ENCODE measurements at regions not wholly inside any gene's neighbourhood (a gene's known extent, or its start where the extent isn't known, plus 50 kb on each side); places are given as distances from the start of the nearest gene placed in this dataset.
"Not testable (repeated sequence)": the region's sequence is repeated elsewhere in the genome, so short reads cannot be mapped to it uniquely, and the experiment has no call there.

DNA sequence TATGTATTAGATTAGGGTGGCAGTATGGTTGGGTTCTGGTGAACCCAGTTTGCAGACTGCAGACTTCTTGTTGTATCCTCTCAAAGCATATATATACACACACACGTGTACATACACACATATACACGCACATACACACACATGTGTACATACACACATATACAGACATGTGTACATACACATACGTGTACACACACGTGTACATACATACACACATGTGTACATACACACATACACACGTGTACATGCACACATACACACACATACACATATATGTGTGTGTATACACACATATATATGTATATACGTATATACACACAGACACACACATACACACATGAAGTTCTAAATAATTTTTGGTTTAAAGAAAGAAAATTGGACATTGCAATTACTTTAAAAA is 780.2 kb downstream of the FLRT2 start:
- no peak for DNase-seq

DNA sequence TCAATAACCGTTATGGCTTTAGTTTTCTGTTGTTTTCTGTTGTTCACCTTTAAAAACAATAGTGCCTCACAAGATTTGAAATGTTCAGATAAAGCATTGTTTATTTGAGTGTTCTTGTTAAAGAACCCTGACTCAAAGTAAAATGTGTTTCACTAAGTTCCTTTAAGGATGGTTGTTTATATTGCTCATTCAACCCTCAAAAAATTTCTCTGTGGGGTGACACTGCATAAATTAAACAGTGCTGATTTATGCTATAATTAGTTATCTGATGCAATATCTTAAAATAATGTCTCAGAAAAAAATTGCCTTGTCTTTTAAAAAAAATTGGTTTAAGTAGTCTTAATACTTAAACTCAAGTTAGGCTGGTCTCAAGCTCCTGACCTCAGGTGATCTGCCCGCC is 775.1 kb downstream of the FLRT2 start:
- DNase-seq = peak; percentile 12

DNA sequence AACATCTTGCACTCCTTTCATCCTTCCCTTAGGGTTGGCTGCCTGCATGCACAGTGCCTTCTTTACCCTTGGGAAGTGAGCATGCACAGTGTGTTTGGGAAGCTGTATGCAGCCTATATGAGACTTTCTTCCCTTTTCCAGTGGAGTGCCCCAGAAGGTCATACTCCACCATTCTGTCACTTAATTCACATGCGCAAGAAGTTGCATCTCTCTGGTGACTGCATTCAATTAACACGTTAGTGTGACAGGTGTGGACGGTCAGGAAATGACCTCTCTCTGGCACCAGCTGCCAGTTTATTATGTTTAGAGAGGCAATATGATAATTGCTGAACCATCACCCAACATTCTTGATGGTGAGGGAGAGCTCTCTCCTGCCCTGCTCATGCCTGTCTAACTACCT is 770.0 kb downstream of the FLRT2 start:
- no peak for DNase-seq

DNA sequence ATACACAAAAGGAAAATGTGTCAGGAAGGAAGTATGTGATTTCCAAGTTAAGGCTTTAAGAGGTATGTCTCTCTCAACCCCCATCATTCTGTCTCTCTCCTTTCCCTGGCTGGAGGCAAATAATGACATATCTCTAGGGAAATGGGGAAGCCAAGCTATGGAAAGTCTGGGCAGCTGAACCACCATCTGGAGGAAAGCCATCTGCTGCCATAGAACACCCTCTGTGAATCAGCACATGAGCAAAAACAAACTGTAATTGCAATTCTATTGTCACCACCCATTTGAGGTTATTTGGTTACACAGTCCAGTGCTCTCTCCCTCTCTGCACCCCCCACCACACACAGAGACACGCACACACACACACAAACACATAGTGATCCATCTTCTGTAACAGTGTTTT is 766.2 kb downstream of the FLRT2 start:
- DNase-seq = peak; percentile 95

DNA sequence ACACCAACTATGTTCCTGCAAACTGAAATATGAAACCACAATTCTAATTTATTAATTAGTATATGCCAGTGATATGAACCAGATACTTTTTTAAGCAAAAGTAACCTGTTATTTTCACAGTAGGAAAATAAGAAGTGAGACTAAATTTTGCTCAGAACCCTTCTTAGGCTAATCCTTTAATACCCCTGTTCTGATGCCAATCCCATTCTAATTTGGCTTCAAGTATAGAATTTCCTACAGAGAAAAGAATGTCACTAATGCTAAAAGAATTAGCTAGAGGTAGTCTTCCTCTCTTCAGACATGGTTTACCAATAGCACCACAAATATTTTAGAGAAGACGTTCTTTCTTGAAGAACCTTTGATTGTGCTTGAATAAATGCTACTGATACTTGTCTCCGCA is 758.4 kb downstream of the FLRT2 start:
- DNase-seq = no peak

DNA sequence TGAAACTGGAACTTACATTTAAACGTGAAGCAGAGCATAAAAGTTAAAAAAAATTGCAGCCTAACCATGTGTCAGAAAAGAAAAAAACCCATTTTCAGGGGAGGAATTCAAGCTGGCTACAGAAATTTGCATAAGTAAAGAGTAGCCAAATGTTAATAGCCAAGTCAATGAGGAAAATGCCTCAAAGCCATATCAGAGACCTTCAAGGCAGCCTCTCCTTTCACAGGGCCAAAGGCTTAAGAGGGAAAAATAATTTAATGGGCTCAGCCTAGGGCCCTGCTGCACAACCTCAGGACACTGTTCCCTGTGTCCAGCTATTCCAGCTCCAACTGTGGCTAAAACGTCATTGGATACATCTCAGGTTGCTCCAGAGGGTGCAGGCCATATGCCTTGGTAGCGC is 749.5 kb downstream of the FLRT2 start:
- no peak for DNase-seq

DNA sequence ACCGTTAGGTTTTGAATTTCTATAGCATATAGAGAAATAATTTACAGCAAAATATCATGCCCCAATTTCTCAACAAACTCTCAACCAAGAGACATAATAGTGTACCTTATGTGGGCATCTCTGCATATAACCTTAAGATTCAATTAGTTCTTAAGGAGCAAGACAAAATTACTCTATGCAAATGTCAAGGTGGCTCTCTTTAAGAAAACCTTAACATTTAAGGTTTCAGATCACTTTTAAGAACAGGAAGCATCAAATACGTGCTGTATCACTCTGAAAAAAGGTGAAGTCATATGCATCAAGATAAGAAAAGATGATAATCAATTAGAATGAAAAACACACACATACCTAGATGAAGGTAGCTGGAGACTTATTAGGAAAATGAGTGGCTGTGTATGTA is 728.0 kb downstream of the FLRT2 start:
- no peak for DNase-seq

DNA sequence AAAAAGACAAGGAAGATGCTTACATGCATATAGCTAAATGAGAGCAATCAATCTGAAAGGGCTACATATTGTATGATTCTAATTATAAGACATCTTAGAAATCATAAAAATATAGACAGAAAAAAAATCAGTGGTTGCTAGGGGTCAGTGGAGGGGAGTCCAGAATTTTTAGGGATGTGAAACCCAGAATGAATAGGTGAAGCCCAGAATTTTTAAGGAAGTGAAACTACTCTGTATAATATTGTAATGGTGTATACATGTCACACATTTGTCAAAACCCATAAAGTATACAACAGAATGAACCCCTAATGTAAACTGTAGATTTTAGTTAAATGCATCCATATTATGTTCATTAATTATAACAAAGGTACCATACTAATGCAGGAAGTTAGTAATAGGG is 713.2 kb downstream of the FLRT2 start:
- DNase-seq = no peak

DNA sequence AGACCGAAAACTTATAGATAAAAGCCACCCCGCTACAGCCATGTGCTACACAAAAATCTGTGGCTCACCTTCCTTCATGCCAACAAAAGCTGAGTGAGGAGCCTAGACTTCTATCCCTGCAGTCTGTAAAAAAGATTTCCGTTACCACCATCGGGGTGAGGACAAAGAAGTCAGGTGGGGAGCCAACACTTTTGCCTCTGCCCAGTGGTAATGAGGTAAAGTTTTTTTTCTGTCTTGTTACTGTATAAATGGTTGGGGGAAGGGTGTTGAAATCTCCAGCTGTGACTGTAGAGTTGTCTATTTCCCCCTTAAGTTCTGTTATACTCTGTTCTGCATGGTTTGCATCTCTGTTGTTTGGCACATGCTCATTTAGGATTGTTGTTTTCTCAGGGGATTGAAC is 707.8 kb downstream of the FLRT2 start:
- DNase-seq = no peak

DNA sequence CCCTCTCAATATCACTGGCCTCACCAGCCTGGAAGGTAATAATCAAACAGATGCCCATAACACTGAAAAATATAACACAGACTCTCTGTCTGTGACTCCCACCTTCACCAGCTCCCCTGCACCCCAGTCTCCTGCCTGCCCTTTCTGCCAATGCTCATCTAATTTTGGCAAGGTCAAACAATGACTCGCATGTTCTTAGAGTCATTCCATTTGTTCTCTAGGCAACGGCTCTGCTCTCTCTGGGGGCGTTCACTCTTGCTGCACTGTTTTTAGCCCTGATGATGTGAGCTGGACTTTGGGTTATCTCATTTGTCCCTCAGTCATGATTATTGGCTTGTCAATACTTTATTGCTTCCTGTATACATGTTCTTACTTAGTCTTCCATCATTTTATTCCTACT is 691.8 kb downstream of the FLRT2 start:
- DNase-seq = peak; percentile 19

DNA sequence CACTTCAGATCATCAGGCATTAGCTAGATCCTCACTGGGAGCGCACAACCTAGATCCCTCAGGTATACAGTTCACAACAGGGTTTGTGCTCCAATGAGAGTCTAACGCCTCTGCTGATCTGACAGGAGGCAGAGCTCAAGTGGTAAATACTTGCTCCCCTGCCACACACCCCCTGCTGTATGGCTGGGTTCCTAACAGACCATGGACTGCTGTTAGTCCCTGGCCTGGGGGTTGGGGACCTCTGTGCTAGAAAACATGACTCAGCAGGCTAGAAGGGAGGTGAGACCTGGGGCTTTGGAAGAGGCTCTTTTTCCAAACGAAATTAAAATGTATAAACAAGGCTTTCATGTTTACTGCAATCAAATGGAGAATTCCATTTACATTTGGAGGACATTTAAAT is 691.1 kb downstream of the FLRT2 start:
- DNase-seq = peak; percentile 15

DNA sequence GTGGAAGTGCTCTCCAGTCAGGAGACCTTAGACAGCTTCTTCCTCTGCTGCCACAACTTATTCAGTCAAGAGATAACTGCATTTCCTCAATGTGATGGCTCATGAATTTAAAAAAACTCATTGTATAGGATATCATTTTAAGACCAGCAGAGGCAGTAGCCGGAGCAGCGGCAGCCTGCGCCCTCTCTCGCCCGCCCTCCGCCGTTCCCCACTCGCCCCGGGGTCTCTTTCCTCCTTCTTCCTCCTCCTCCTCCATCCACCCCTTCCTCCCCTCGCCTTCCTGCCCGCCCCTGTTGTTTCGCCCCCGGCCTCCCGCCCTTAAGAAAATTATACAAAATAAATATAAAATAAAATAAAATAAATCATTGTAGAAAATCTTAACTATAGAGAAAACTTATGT is 687.6 kb downstream of the FLRT2 start:
- no peak for DNase-seq

DNA sequence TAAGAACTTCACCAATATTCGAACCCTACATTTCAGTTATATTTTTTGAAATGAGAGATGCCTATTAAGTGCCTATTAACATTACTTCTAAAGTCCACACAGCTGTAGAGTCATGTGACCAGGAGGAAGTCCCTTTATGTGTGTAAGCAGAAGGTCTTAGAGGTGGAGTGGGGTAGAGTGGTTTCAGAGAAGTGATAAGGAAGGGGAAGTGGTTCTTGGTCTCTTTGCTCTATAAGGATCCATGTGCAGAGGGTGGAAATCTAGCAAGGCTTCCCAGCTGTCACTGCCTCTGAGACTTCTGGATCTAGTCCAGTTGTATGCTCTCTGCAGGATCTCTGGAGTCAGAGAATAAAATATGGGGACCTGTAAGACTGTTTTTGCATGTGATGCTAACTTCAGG is 673.9 kb downstream of the FLRT2 start:
- no peak for DNase-seq

DNA sequence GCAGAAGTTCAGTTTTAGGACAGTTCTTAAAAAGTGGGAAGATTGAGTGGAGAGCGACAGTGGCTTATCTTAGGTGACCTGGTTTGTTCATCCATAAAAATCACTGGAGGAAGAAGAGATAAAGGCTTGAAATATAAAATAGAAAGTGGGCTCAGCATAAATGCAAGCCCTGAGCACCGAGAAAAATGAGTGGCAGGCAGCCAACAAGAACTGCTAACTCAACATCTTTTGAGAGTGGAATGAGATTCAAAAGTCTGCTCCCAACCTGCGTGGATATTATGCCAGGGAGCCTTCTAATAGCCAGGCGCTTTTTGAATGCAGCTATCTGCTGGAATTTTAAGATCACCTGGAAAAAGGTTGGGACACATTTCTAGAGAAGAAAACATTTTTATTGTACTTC is 666.5 kb downstream of the FLRT2 start:
- peak; percentile 20 for DNase-seq

DNA sequence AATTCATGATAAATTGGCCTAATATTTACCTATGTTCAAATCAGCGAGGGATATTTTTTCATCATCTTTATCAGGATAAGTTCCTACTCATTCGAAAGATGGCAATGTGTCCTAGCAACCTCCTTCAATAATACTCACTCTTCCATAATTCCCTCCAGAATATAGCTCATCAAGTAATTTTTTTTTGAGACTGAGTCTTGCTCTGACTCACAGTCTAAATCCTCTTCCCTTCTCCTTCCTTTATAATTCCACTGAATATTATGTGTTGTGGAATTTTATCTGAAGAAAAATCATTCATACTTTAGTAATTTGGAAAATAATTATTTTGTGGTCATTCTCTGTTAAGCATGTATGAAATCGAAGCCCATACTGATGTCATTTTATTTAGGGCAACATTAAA is 663.8 kb downstream of the FLRT2 start:
- DNase-seq = peak; percentile 16

DNA sequence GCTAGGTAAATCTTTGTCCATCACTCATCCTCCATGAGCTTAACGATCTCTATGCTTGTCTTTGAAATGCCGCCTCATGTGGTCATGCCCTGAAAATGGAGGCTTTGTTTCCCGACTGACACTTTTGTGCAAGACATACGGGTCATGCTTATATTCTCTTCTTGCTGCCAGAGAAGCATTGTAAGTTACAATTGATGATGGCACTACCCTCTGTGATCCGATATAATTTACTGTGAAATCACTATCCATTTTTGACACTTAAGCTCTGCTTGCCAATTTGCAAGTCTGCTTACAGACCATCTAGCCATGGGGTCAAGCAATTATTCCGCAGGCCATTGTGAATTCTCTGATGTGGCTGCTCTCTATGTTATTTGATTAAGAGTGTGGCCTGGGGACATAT is 650.0 kb downstream of the FLRT2 start:
- DNase-seq = no peak

DNA sequence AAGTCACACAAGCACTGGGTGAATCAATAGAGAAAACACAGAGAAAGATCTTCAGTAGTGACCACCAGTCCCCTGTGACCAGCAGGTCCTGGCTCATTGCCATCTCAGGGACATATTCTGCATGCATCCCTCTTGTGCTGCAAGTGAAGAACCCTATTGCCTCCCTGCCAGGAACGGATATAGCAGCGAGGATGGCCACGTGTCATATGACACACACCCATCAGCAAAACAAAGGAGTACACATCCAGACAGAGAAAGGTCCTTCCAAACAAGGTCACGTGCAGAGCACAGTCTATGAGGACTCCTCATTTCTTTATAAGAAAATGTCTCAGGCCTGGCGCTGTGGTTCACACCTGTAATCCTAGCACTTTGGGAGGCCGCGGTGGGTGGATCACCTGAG is 638.4 kb downstream of the FLRT2 start:
- no peak for DNase-seq

DNA sequence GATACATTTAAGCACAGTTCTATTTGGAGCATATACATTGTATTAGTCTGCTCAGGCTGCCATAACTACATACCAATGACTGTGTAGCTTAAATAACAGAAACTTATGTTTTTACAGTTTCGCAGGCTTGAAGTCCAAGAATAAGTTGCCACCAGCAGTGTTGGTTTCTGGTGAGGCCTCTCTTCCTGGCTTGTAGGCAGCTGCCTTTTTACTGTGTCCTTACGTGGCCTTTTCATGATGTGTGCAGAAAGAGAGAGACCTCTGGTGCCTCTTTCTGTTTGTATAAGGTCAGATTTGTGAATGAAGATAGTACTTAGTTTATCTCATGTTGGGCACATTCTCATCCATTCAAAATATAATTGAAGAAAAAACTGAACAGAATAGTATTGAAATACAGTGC is 636.6 kb downstream of the FLRT2 start:
- DNase-seq = no peak

DNA sequence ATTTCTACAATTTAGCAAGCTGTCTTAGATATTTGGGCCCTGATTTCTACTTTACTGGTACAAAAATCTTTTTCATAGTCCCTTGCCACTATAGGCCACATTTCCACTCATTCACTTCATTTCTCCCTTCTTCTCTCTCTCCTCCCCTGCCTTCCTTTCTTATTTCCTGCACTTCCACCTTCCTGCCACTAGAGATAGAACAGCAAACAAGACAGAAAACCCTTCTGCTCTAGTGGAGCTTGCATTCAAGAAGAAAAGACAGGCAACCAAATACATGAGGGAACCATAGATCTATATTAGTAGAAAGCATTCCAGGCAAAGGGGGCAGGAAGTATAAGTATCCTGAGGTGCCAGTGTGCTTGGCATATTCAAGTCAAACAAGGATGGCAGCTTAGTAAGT is 623.5 kb downstream of the FLRT2 start:
- peak; percentile 0 for DNase-seq

DNA sequence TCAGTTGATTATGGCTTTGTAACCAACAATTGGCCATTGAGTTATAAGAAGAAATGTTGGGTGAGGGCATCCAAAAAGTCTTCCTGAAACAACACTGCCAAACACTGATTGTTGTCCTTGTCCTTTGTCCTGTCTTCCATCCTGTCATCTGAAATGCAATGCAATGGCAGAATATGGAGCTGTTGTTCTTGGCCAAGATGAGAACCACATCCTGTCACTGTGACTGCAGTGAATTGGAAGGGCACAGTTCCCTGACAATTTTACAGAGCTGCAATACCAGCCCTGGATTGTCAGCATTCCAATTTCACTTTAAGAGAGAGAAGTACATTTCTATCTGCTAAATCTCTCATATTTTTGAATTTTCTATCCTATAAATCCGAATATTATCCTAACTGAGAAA is 613.3 kb downstream of the FLRT2 start:
- no peak for DNase-seq

DNA sequence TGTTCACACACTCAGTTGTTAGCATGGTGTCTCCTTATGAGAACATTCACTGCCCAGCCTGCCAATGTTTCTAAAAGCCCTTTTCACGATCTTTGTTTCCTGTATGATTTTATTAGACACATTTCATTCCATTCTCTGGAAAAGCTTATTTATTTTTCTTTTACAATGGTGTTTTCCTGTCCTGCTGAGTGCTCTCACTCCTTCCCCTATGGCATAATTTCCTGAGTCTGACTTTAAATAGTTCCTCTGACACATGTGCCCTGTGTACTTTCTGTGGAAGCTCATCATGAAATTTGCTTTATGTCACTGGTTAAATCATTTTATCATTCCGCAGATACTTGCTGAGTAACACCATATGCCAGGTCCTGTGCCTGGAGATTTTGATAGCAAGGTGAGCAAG is 612.0 kb downstream of the FLRT2 start:
- DNase-seq = no peak

DNA sequence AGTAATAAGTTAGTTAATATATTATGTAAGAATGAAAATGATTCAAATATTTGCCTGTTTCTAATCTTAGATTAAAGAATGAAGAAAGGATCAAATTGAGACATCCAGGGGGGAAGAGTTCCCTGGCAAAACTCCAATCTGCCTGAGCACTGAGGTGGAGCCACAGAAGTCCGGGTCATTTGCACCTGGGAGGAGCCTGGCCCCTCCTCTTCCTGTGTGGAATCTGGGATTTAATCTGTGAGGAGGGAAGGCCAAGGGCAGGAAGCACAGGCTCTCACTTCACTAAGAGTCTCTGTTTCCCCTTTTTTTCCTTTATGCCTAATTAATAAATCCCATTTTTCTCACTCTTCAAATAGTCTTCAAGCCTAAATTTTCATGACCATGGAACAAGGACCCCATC is 599.5 kb downstream of the FLRT2 start:
- no peak for DNase-seq

DNA sequence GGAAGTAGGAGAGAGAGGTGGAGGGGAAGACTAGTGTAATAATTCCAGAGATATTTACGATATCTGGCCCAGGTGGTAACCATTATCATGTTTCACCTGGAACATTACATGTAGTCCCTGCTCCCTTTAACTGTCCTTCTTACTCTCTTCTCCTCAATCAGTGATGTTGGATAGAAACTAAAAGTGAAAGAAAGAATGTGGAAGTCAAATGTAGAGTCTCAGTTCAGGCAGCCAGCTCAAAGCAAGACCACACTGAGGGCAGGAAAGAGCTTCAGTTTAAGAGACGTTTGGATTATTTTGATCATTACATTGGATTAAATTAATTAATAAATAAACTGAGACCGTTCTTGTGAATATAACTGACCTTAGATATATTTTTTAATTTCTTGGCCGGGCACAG is 594.4 kb downstream of the FLRT2 start:
- DNase-seq = no peak

DNA sequence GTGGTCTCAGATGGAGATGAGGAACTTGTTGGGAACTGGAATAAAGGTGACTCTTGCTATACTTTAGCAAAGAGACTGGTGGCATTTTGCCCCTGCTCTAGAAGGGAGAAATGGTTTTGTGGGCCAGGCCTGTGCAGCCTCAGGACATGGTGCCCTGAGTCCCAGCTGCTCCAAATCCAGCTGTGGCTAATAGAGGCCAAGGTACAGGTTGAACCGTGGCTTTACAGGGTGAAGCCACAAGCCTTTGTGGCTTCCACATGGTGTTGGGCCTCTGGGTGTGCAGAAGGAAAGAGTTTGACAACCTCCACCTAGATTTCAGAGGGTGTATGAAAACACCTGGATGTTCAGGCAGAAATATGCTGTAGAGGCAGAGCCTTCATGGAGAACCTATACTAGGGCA is 586.0 kb downstream of the FLRT2 start:
- no peak for DNase-seq

DNA sequence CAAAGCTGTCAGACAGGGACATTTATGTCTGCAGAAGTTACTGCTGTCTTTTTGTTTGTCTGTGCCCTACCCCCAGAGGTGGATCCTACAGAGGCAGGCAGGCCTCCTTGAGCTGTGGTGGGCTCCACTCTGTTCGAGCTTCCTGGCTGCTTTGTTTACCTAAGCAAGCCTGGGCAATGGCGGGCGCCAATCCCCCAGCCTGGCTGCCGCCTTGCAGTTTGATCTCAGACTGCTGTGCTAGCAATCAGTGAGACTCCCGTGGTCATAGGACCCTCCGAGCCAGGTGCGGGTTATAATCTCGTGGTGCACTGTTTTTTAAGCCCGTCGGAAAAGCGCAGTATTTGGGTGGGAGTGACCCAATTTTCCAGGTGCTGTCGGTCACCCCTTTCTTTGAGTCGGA is 580.9 kb downstream of the FLRT2 start:
- not testable (repeated sequence) for DNase-seq

DNA sequence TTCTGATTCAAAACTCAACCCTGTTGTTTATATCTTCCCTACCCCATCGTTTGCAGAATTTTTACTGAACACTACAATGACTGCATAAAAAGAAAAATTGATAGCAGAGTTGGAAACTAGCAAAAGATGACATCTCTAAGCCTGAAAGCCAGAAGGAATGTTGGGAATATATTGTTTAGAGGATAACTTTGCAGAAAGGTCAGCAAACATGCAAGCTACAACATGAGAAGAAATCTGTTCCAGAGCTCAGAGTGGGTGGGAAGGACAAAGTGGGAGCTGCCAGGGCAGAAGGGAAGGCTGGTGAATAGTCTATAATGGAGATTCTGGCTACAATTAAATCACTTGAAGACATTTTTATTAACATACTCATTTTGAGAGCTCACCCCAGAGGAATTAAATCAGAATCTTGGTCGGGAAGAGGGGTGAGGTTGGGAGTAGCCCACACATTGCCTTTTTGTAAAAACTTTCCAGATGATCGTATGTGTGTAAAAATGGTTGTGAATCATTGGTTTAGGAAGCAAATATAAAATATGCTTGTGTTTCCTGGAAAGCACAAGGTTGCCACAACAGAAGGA is 574.8 kb downstream of the FLRT2 start:
- DNase-seq = no peak

Data from fibroblast of upper back skin (primary cell).